ENCODE measurements at regions not wholly inside any gene's neighbourhood (a gene's known extent, or its start where the extent isn't known, plus 50 kb on each side); places are given as distances from the start of the nearest gene placed in this dataset.
"Not testable (repeated sequence)": the region's sequence is repeated elsewhere in the genome, so short reads cannot be mapped to it uniquely, and the experiment has no call there.

GRCh38 chr22:22977479-22978200 lies 90.0 kb downstream of the IGLL5 start:
- no peak for DNase-seq

GRCh38 chr22:22978637-22979036 lies 91.0 kb downstream of the IGLL5 start:
- DNase-seq: no peak

GRCh38 chr22:22979121-22979724 lies 91.1 kb upstream of the GNAZ start:
- DNase-seq: no peak

GRCh38 chr22:22979954-22980353 lies 90.4 kb upstream of the GNAZ start:
- DNase-seq: no peak

GRCh38 chr22:22981670-22982571 lies 88.4 kb upstream of the GNAZ start:
- no peak for DNase-seq

GRCh38 chr22:22982616-22983015 lies 87.7 kb upstream of the GNAZ start:
- DNase-seq: no peak

GRCh38 chr22:22983123-22983522 lies 87.2 kb upstream of the GNAZ start:
- DNase-seq: no peak

GRCh38 chr22:22983816-22984215 lies 86.5 kb upstream of the GNAZ start:
- DNase-seq: no peak

- DNase-seq: no peak
Measured at GRCh38 chr22:22984967-22985366, 85.4 kb upstream of the GNAZ start.

- no peak for DNase-seq
Measured at GRCh38 chr22:22986008-22986407, 84.3 kb upstream of the GNAZ start.

GRCh38 chr22:22986640-22987039 lies 83.7 kb upstream of the GNAZ start:
- DNase-seq: no peak

- no peak for DNase-seq
Measured at GRCh38 chr22:22988150-22988549, 82.2 kb upstream of the GNAZ start.

GRCh38 chr22:22988785-22989184 lies 81.5 kb upstream of the GNAZ start:
- DNase-seq: no peak

GRCh38 chr22:22989856-22990255 lies 80.5 kb upstream of the GNAZ start:
- DNase-seq: no peak

GRCh38 chr22:22990711-22991505 lies 79.4 kb upstream of the GNAZ start:
- DNase-seq: not testable (repeated sequence)

GRCh38 chr22:22992474-22992873 lies 77.8 kb upstream of the GNAZ start:
- no peak for DNase-seq

- DNase-seq: no peak
Measured at GRCh38 chr22:22993184-22993583, 77.1 kb upstream of the GNAZ start.

GRCh38 chr22:22995166-22995565 lies 75.2 kb upstream of the GNAZ start:
- DNase-seq: no peak

- no peak for DNase-seq
Measured at GRCh38 chr22:22996511-22997261, 73.6 kb upstream of the GNAZ start.

GRCh38 chr22:22997262-22997898 lies 72.9 kb upstream of the GNAZ start:
- DNase-seq: no peak

- DNase-seq: no peak
Measured at GRCh38 chr22:22997988-22998387, 72.3 kb upstream of the GNAZ start.

- no peak for DNase-seq
Measured at GRCh38 chr22:22999523-22999922, 70.8 kb upstream of the GNAZ start.
